Liver (tissue), 3 donors: ENCODE measurements at regions not wholly inside any gene's neighbourhood (a gene's known extent, or its start where the extent isn't known, plus 50 kb on each side); places are given as distances from the start of the nearest gene placed in this dataset.

Source experiments
- EGR1 ChIP-seq, 2 donors: IDR thresholded peaks; 2 replicates each; pipeline ENCODE4 v1.6.1; 2016 to 2018; ENCODE audit warnings: antibody characterized with exemption in 2 of 2, low read depth in 2 of 2
- FOXA1 ChIP-seq: IDR thresholded peaks from 2 replicates; pipeline ENCODE4 v1.6.1; 2016; ENCODE audit warnings: antibody characterized with exemption
- GABPA ChIP-seq, 2 donors: IDR thresholded peaks in 1 of 2; conservative IDR thresholded peaks in 1 of 2; 2 replicates each; pipeline ENCODE4 v1.6.1; 2016; ENCODE audit warnings: antibody characterized with exemption in 2 of 2, mild to moderate bottlenecking in 1 of 2, moderate library complexity in 1 of 2
- HNF4A ChIP-seq, 2 donors: conservative IDR thresholded peaks; 2 replicates each; pipeline ENCODE4 v1.6.1; 2016; ENCODE audit warnings: antibody characterized with exemption in 2 of 2, mild to moderate bottlenecking in 2 of 2
- HNF4G ChIP-seq: IDR thresholded peaks from 2 replicates; pipeline ENCODE4 v1.6.1; 2016; ENCODE audit warnings: antibody characterized with exemption
- JUND ChIP-seq, 2 donors: IDR thresholded peaks; 2 replicates each; pipeline ENCODE4 v1.6.1; 2016; ENCODE audit warnings: antibody characterized with exemption in 2 of 2
- RAD21 ChIP-seq, 2 donors: IDR thresholded peaks; 2 replicates each; pipeline ENCODE4 v1.6.1; 2016; ENCODE audit warnings: antibody characterized with exemption in 2 of 2, mild to moderate bottlenecking in 2 of 2
- REST ChIP-seq: IDR thresholded peaks from 2 replicates; pipeline ENCODE4 v1.6.1; 2016; ENCODE audit warnings: antibody characterized with exemption, mild to moderate bottlenecking
- RXRA ChIP-seq, 2 donors: IDR thresholded peaks; 2 replicates each; pipeline ENCODE4 v1.6.1; 2017 to 2018; ENCODE audit warnings: antibody characterized with exemption in 2 of 2, mild to moderate bottlenecking in 1 of 2
- SP1 ChIP-seq: IDR thresholded peaks from 2 replicates; pipeline ENCODE4 v1.6.1; 2018; ENCODE audit warnings: antibody characterized with exemption, mild to moderate bottlenecking
- TAF1 ChIP-seq: conservative IDR thresholded peaks from 2 replicates; pipeline ENCODE4 v1.6.1; 2016; ENCODE audit warnings: antibody characterized with exemption, mild to moderate bottlenecking
- TF ChIP-seq, protein P1 (sequence below): fragments of 150-350 bp; IDR thresholded peaks from 2 replicates; pipeline ENCODE4 v1.5.1; 2017; ENCODE audit warnings: improper control_type of control experiment, low read depth, low read length; ENCODE audit not compliant: missing input control
- TF ChIP-seq, protein P2 (sequence below): IDR thresholded peaks from 2 replicates; pipeline ENCODE4 v1.6.1; 2016; ENCODE audit warnings: antibody characterized with exemption
- donor health status: healthy.
- donor health status: healthy.

DNA sequence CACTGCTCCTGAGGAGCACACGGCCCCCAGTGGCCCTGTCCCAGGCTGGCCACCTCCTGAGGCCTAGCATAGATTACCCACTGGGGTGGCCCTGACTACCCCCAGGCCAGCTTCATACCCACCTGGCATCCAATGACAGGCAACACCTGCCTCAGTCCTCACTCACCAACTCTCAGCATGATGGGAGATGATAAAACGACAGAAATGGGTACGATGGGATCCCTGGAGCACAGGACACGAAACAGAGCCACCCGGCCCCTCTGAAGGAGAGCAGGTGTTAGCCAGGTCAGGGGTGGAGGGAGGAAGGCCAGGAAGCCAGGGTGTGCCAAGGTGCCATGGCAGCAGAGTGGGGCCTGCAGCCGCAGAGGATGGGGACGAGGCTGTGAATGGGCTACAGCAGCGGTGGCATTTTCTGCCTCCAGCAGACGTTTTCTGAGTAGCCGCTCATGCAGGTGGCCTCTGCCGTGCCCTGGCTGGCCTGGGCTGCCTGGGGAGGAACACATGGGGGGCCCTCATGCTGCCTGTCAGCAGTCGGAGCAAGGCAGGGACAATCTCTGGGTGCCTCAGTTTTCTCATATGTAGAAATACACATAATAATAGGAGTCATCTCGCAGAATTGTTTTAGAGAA is 50.2 kb upstream of the FGF3 start:
- TF ChIP-seq, protein P1, sequence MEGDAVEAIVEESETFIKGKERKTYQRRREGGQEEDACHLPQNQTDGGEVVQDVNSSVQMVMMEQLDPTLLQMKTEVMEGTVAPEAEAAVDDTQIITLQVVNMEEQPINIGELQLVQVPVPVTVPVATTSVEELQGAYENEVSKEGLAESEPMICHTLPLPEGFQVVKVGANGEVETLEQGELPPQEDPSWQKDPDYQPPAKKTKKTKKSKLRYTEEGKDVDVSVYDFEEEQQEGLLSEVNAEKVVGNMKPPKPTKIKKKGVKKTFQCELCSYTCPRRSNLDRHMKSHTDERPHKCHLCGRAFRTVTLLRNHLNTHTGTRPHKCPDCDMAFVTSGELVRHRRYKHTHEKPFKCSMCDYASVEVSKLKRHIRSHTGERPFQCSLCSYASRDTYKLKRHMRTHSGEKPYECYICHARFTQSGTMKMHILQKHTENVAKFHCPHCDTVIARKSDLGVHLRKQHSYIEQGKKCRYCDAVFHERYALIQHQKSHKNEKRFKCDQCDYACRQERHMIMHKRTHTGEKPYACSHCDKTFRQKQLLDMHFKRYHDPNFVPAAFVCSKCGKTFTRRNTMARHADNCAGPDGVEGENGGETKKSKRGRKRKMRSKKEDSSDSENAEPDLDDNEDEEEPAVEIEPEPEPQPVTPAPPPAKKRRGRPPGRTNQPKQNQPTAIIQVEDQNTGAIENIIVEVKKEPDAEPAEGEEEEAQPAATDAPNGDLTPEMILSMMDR, result no peak
- TF ChIP-seq REST, result no peak
- no peak for TF ChIP-seq JUND (IDR thresholded peaks at IDR 0.05)
- TF ChIP-seq GABPA (IDR thresholded peaks at IDR 0.05 in 1 of 2, conservative IDR thresholded peaks at IDR 0.05 in 1 of 2), result no peak
- TF ChIP-seq FOXA1, result no peak
- TF ChIP-seq EGR1 (IDR thresholded peaks at IDR 0.05; ENCODE audit: low read depth in 2 of 2), result no peak
- no peak for TF ChIP-seq RAD21 (IDR thresholded peaks at IDR 0.05)
- TF ChIP-seq RXRA (IDR thresholded peaks at IDR 0.05), result no peak
- TF ChIP-seq, protein P2, sequence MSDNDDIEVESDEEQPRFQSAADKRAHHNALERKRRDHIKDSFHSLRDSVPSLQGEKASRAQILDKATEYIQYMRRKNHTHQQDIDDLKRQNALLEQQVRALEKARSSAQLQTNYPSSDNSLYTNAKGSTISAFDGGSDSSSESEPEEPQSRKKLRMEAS, result no peak
- TF ChIP-seq TAF1, result no peak
- no peak for TF ChIP-seq SP1
- TF ChIP-seq HNF4G, result no peak
- no peak for TF ChIP-seq HNF4A (conservative IDR thresholded peaks at IDR 0.05)
